MM.1S (cell line): ENCODE measurements at regions not wholly inside any gene's neighbourhood (a gene's known extent, or its start where the extent isn't known, plus 50 kb on each side); places are given as distances from the start of the nearest gene placed in this dataset.

Experiments
- CTCF ChIP-seq: fragments of 300-600 bp; sonication (generic); IDR thresholded peaks from 2 replicates; pipeline ENCODE4 v1.5.1; 2016; ENCODE audit warnings: antibody characterized with exemption, low read length, mixed read lengths
- EZH2phosphoT487 ChIP-seq: fragments of 300-600 bp; sonication (generic); IDR thresholded peaks from 2 replicates; pipeline ENCODE4 v1.6.1; 2018; ENCODE audit warnings: antibody characterized with exemption, low read length

- no peak for TF ChIP-seq CTCF
- TF ChIP-seq EZH2phosphoT487: no peak
Observed at GRCh38 chr4:117971403-117971802, 62.9 kb upstream of the NDST3 start.
